NCI-H1417 treated with DMSO at 0.1 percent for 48 hours (cell line): ENCODE measurements at regions not wholly inside any gene's neighbourhood (a gene's known extent, or its start where the extent isn't known, plus 50 kb on each side); places are given as distances from the start of the nearest gene placed in this dataset.
"Not testable (repeated sequence)": the region's sequence is repeated elsewhere in the genome, so short reads cannot be mapped to it uniquely, and the experiment has no call there.

Source experiments
- DNase-seq: peaks from one replicate; lab custom pipeline; 2025; lab: John Stamatoyannopoulos, UW

- DNase-seq, result no peak
These were observed 82.0 kb upstream of the PPM1B start for GRCh38 chr2:44086629-44087028.

- peak; percentile 16 for DNase-seq
These were observed 81.5 kb upstream of the PPM1B start for GRCh38 chr2:44087036-44087713.

GRCh38 chr2:44087714-44088092 is 81.0 kb upstream of the PPM1B start:
- no peak for DNase-seq

GRCh38 chr2:44092519-44092918 is 76.2 kb upstream of the PPM1B start:
- not testable (repeated sequence) for DNase-seq

GRCh38 chr2:44093970-44094369 is 74.7 kb upstream of the PPM1B start:
- no peak for DNase-seq

GRCh38 chr2:44097322-44097907 is 71.3 kb upstream of the PPM1B start:
- no peak for DNase-seq

- no peak for DNase-seq
These were observed 70.6 kb upstream of the PPM1B start for GRCh38 chr2:44098050-44098449.

- DNase-seq, result no peak
These were observed 69.8 kb upstream of the PPM1B start for GRCh38 chr2:44098891-44099290.

- no peak for DNase-seq
These were observed 68.3 kb upstream of the PPM1B start for GRCh38 chr2:44100351-44100750.

GRCh38 chr2:44101246-44101645 is 67.4 kb upstream of the PPM1B start:
- DNase-seq, result no peak

GRCh38 chr2:44102790-44103562 is 65.7 kb upstream of the PPM1B start:
- no peak for DNase-seq

GRCh38 chr2:44103639-44104038 is 65.0 kb upstream of the PPM1B start:
- no peak for DNase-seq

- DNase-seq, result no peak
These were observed 63.8 kb upstream of the PPM1B start for GRCh38 chr2:44104855-44105271.

GRCh38 chr2:44106509-44106908 is 62.2 kb upstream of the PPM1B start:
- DNase-seq, result not testable (repeated sequence)

GRCh38 chr2:44107086-44107740 is 61.5 kb upstream of the PPM1B start:
- DNase-seq, result no peak

GRCh38 chr2:44107974-44108373 is 60.7 kb upstream of the PPM1B start:
- no peak for DNase-seq

GRCh38 chr2:44109166-44109565 is 59.5 kb upstream of the PPM1B start:
- no peak for DNase-seq

GRCh38 chr2:44110444-44110843 is 58.2 kb upstream of the PPM1B start:
- DNase-seq, result no peak

GRCh38 chr2:44112096-44112495 is 56.6 kb upstream of the PPM1B start:
- no peak for DNase-seq

- DNase-seq, result no peak
These were observed 52.4 kb upstream of the PPM1B start for GRCh38 chr2:44116319-44116718.

GRCh38 chr2:44118257-44118656 is 50.4 kb upstream of the PPM1B start:
- DNase-seq, result no peak
